Mucosa of descending colon (tissue), 3 donors: ENCODE measurements at regions not wholly inside any gene's neighbourhood (a gene's known extent, or its start where the extent isn't known, plus 50 kb on each side); places are given as distances from the start of the nearest gene placed in this dataset.

Source experiments
- ATAC-seq: fragments of 200-7000 bp; cut with Tn5 transposase; one replicate; pipeline ENCODE4 v1.9.1; 2020; ENCODE audit warnings: mild to moderate bottlenecking, moderate library complexity
- DNase-seq, 3 donors: peaks; one replicate each; pipeline ENCODE4 v3.0.0-alpha.2; 2020
- H3K36me3 ChIP-seq: fragments of 200-600 bp; one replicate; pipeline ENCODE4 v1.8.0; 2021; ENCODE audit warnings: low read depth, mild to moderate bottlenecking
- H3K4me1 ChIP-seq: fragments of 200-600 bp; one replicate; pipeline ENCODE4 v1.8.0; 2021; ENCODE audit warnings: low read depth, mild to moderate bottlenecking
- H3K4me3 ChIP-seq: fragments of 200-600 bp; one replicate; pipeline ENCODE4 v1.8.0; 2021; ENCODE audit warnings: mild to moderate bottlenecking
- H3K9me3 ChIP-seq: fragments of 200-600 bp; one replicate; pipeline ENCODE4 v1.8.0; 2021; ENCODE audit warnings: mild to moderate bottlenecking
- CTCF ChIP-seq: fragments of 200-600 bp; IDR thresholded peaks from one replicate; pipeline ENCODE4 v1.8.0; 2022; ENCODE audit warnings: antibody characterized with exemption, mild to moderate bottlenecking
- intact Hi-C, 2 donors: fragments of 100-400 bp; cut with DNase I in 1 of 2; cut with micrococcal nuclease in 1 of 2; formaldehyde crosslinking; loops; one replicate each; pipeline versions ENCODE4 v1.11.0 to v1.11.1; 2022; cut with DNase I, micrococcal nuclease
- donor health status: DM: no; HTN: no; CAD: no; lungs with moderate emphysema.
- donor health status: DM: no; HTN: no; CAD: no.
- donor health status: DM: no; HTN: yes; CAD: no.

- no peak for TF ChIP-seq CTCF
- Histone ChIP-seq H3K36me3 (no peaks in the 10 kb centered on the region), H3K4me1 (no peaks in the 10 kb centered on the region), H3K9me3 (no peaks in the 10 kb centered on the region), H3K4me3 (no peak overlapping the region)
- intact Hi-C loops, result no loop called here
- DNase-seq, result no peak
- ATAC-seq, result no peak
These were observed 297.8 kb upstream of the BMP2 start for GRCh38 chr20:6469695-6470094.

GRCh38 chr20:6468423-6469116 is 298.9 kb upstream of the BMP2 start:
- no peak for TF ChIP-seq CTCF
- no peak for ATAC-seq

GRCh38 chr20:6467562-6467961 is 299.9 kb upstream of the BMP2 start:
- Histone ChIP-seq H3K4me1 (no peaks in the 10 kb centered on the region), H3K36me3 (no peaks in the 10 kb centered on the region), H3K4me3 (no peak overlapping the region), H3K9me3 (no peaks in the 10 kb centered on the region)
- DNase-seq (no peak), ATAC-seq (no peak)
- TF ChIP-seq CTCF, result no peak
- intact Hi-C loops, result no loop called here

More at GRCh38 chr20:6468423-6469116, 298.9 kb upstream of the BMP2 start:
- H3K4me1 ChIP-seq, result no peaks in the 10 kb centered on the region
- H3K36me3 ChIP-seq, result no peaks in the 10 kb centered on the region
- no peak overlapping the region for H3K4me3 ChIP-seq
- intact Hi-C loops, result no loop called here
- no peak for DNase-seq
- H3K9me3 ChIP-seq, result no peaks in the 10 kb centered on the region

- no peak overlapping the region for H3K4me3 ChIP-seq
- no peaks in the 10 kb centered on the region for H3K36me3 ChIP-seq
- intact Hi-C loops, result no loop called here
- no peaks in the 10 kb centered on the region for H3K9me3 ChIP-seq
- no peak for DNase-seq
- no peak for ATAC-seq
- TF ChIP-seq CTCF, result no peak
- no peaks in the 10 kb centered on the region for H3K4me1 ChIP-seq
These were observed 301.2 kb upstream of the BMP2 start for GRCh38 chr20:6466075-6466810.

GRCh38 chr20:6450841-6451240 is 316.6 kb upstream of the BMP2 start:
- ATAC-seq (no peak), DNase-seq (no peak)
- no peaks in the 10 kb centered on the region for H3K4me1 ChIP-seq
- H3K4me3 ChIP-seq, result no peak overlapping the region
- intact Hi-C loops, result no loop called here
- H3K36me3 ChIP-seq, result no peaks in the 10 kb centered on the region
- H3K9me3 ChIP-seq, result no peaks in the 10 kb centered on the region
- TF ChIP-seq CTCF, result no peak
